Prostate gland (tissue), 2 donors: ENCODE measurements at regions not wholly inside any gene's neighbourhood (a gene's known extent, or its start where the extent isn't known, plus 50 kb on each side); places are given as distances from the start of the nearest gene placed in this dataset.
A peak's percentile ranks its signal among the peaks of the same experiment; 100 is the strongest.

ENCODE experiments used
- DNase-seq: peaks from one replicate; pipeline ENCODE4 v3.0.0-alpha.2; 2019; ENCODE audit warnings: low spot score
- H3K27ac ChIP-seq, 2 donors: fragments of 200-600 bp; sonication (generic); 2 replicates each; pipeline ENCODE4 v1.5.1; 2017 to 2019
- H3K27me3 ChIP-seq: fragments of 200-600 bp; sonication (generic); replicated peaks from 2 replicates; pipeline ENCODE4 v1.5.1; 2019; ENCODE audit not compliant: insufficient read depth
- H3K36me3 ChIP-seq, 2 donors: fragments of 200-600 bp; sonication (generic); 1 replicate in 1 of 2; 2 replicates in 1 of 2; pipeline versions ENCODE4 v1.5.1 to v1.8.1; 2017 to 2019
- H3K4me1 ChIP-seq: fragments of 200-600 bp; sonication (generic); replicated peaks from 2 replicates; pipeline ENCODE4 v1.5.1; 2019
- H3K4me3 ChIP-seq, 2 donors: fragments of 200-600 bp; sonication (generic); 2 replicates each; pipeline ENCODE4 v1.5.1; 2017 to 2019
- H3K9me3 ChIP-seq: fragments of 200-600 bp; sonication (generic); 2 replicates; pipeline ENCODE4 v1.5.1; 2017
- CTCF ChIP-seq, 4 experiments: fragments of 200-600 bp in 2 of 4; fragments of 450-650 bp in 2 of 4; sonication (generic) in 2 of 4; IDR thresholded peaks; 1 replicate in 3 of 4; 2 replicates in 1 of 4; pipeline ENCODE4 v1.5.1; 2016 to 2019; ENCODE audit warnings: antibody characterized with exemption in 4 of 4, mild to moderate bottlenecking in 2 of 4, moderate library complexity in 2 of 4
- POLR2A ChIP-seq: fragments of 450-650 bp; IDR thresholded peaks from one replicate; pipeline ENCODE4 v1.6.1; 2016; ENCODE audit warnings: antibody characterized with exemption, mild to moderate bottlenecking
- POLR2AphosphoS5 ChIP-seq: sonication (generic); formaldehyde crosslinking; IDR thresholded peaks from one replicate; pipeline ENCODE4 v1.6.1; 2017; ENCODE audit warnings: antibody characterized with exemption
- WGBS: methylation state at CpG from one replicate; pipeline ENCODE4 v1.1.5; 2018; 5-methylcytosine and 5-hydroxymethylcytosine counted together
- intact Hi-C: fragments of 100-400 bp; cut with DNase I; formaldehyde crosslinking; loops from one replicate; pipeline ENCODE4 v1.14.2; 2022

- H3K9me3 ChIP-seq: no peaks in the 10 kb centered on the region
- peak; percentile 48 for DNase-seq
- no peak for TF ChIP-seq POLR2A
- peak in 3 of 4 experiments; percentile 43 to 59 (median 55) for TF ChIP-seq CTCF (IDR thresholded peaks at IDR 0.05)
- no peak for TF ChIP-seq POLR2AphosphoS5
- no peak overlapping the region for H3K4me3 ChIP-seq
- WGBS: 42% methylated on average over 16 of the region's 16 CpGs
- H3K36me3 ChIP-seq: no peaks in the 10 kb centered on the region
- intact Hi-C loops: loop anchor here (2.0 to 5.0 kb wide), 2 partner anchors 913 to 1210 kb away; partner anchors contain the start of gene PTPRM
- H3K27me3 ChIP-seq: no peaks in the 10 kb centered on the region
- H3K27ac ChIP-seq: no peak overlapping the region
- H3K4me1 ChIP-seq: no peaks in the 10 kb centered on the region
Observed at GRCh38 chr18:8480506-8481328, 128.5 kb upstream of the RAB12 start.

GRCh38 chr18:8484951-8485350 lies 124.3 kb upstream of the RAB12 start:
- no peak for DNase-seq
- TF ChIP-seq POLR2AphosphoS5: no peak
- H3K4me1 ChIP-seq: no peaks in the 10 kb centered on the region
- H3K36me3 ChIP-seq: no peaks in the 10 kb centered on the region
- H3K4me3 ChIP-seq: no peak overlapping the region
- WGBS: 89% methylated on average over 9 of the region's 9 CpGs
- no peaks in the 10 kb centered on the region for H3K27me3 ChIP-seq
- intact Hi-C loops: loop anchor here (5.0 kb wide), 1 partner anchor 918 kb away; the partner anchor contains the start of gene PTPRM
- no peak overlapping the region for H3K27ac ChIP-seq
- H3K9me3 ChIP-seq: no peaks in the 10 kb centered on the region

GRCh38 chr18:8489761-8490160 lies 119.5 kb upstream of the RAB12 start:
- intact Hi-C loops: no loop called here
- Histone ChIP-seq H3K36me3 (no peaks in the 10 kb centered on the region), H3K27ac (no peak overlapping the region), H3K9me3 (no peaks in the 10 kb centered on the region), H3K27me3 (no peaks in the 10 kb centered on the region), H3K4me3 (no peak overlapping the region), H3K4me1 (no peaks in the 10 kb centered on the region)
- TF ChIP-seq POLR2AphosphoS5: no peak
- no peak for TF ChIP-seq CTCF (IDR thresholded peaks at IDR 0.05)
- no peak for TF ChIP-seq POLR2A
- no peak for DNase-seq
- WGBS: 97% methylated on average over 5 of the region's 5 CpGs

GRCh38 chr18:8491516-8491915 lies 117.7 kb upstream of the RAB12 start:
- H3K9me3 ChIP-seq: no peaks in the 10 kb centered on the region
- 84% methylated on average over 4 of the region's 4 CpGs for WGBS
- intact Hi-C loops: no loop called here
- no peaks in the 10 kb centered on the region for H3K27me3 ChIP-seq
- DNase-seq: no peak
- no peak overlapping the region for H3K4me3 ChIP-seq
- no peak overlapping the region for H3K27ac ChIP-seq
- TF ChIP-seq POLR2A (no peak), CTCF (IDR thresholded peaks at IDR 0.05) (no peak), POLR2AphosphoS5 (no peak)
- no peaks in the 10 kb centered on the region for H3K36me3 ChIP-seq
- no peaks in the 10 kb centered on the region for H3K4me1 ChIP-seq

GRCh38 chr18:8493141-8493540 lies 116.1 kb upstream of the RAB12 start:
- 88% methylated on average over 4 of the region's 4 CpGs for WGBS
- no peak for TF ChIP-seq POLR2A
- TF ChIP-seq POLR2AphosphoS5: no peak
- TF ChIP-seq CTCF (IDR thresholded peaks at IDR 0.05): no peak
- no peak for DNase-seq
- no peak overlapping the region for H3K4me3 ChIP-seq
- no peaks in the 10 kb centered on the region for H3K36me3 ChIP-seq
- H3K27ac ChIP-seq: no peak overlapping the region
- H3K27me3 ChIP-seq: no peaks in the 10 kb centered on the region
- no peaks in the 10 kb centered on the region for H3K4me1 ChIP-seq
- H3K9me3 ChIP-seq: no peaks in the 10 kb centered on the region
- intact Hi-C loops: no loop called here
